Loucy (cell line): ENCODE measurements at regions not wholly inside any gene's neighbourhood (a gene's known extent, or its start where the extent isn't known, plus 50 kb on each side); places are given as distances from the start of the nearest gene placed in this dataset.
"Not testable (repeated sequence)": the region's sequence is repeated elsewhere in the genome, so short reads cannot be mapped to it uniquely, and the experiment has no call there.

Experiments
- H2AFZ ChIP-seq: fragments of 200-600 bp; sonication (generic); 2 replicates; pipeline ENCODE4 v1.6.0; 2016; ENCODE audit warnings: antibody characterized with exemption, mild to moderate bottlenecking, low read length, moderate library complexity
- H3F3A ChIP-seq: fragments of 200-600 bp; 2 replicates; pipeline ENCODE4 v1.6.0; 2016; ENCODE audit warnings: antibody characterized with exemption, low read depth, mild to moderate bottlenecking
- H3K27me3 ChIP-seq: fragments of 200-600 bp; sonication (generic); 2 replicates; pipeline ENCODE4 v1.6.1; 2014; ENCODE audit warnings: low read length, mild to moderate bottlenecking; ENCODE audit not compliant: insufficient read depth, poor library complexity, severe bottlenecking
- H3K36me3 ChIP-seq: fragments of 200-600 bp; sonication (generic); 2 replicates; pipeline ENCODE4 v1.6.1; 2016; ENCODE audit warnings: low read length; ENCODE audit not compliant: insufficient read depth
- H3K4me1 ChIP-seq: fragments of 200-600 bp; sonication (generic); 2 replicates; pipeline ENCODE4 v1.5.1; 2014; ENCODE audit warnings: low read length, mild to moderate bottlenecking; ENCODE audit not compliant: insufficient read depth, poor library complexity, severe bottlenecking
- H3K4me2 ChIP-seq: fragments of 200-600 bp; sonication (generic); 2 replicates; pipeline ENCODE4 v1.6.0; 2014; ENCODE audit warnings: antibody characterized with exemption, low read length, low read depth, mild to moderate bottlenecking; ENCODE audit not compliant: poor library complexity, severe bottlenecking
- H3K4me3 ChIP-seq: fragments of 200-600 bp; sonication (generic); 2 replicates; pipeline ENCODE4 v1.5.1; 2014; ENCODE audit warnings: low read length, mild to moderate bottlenecking, mixed read lengths; ENCODE audit not compliant: poor library complexity, severe bottlenecking
- H3K79me2 ChIP-seq: fragments of 200-600 bp; sonication (generic); 2 replicates; pipeline ENCODE4 v1.6.1; 2014; ENCODE audit warnings: low read length; ENCODE audit not compliant: insufficient read depth
- H3K9ac ChIP-seq: fragments of 200-600 bp; sonication (generic); 2 replicates; pipeline ENCODE4 v1.6.0; 2014; ENCODE audit warnings: mild to moderate bottlenecking, low read depth, low read length, moderate library complexity; ENCODE audit not compliant: poor library complexity, severe bottlenecking
- H3K9me2 ChIP-seq: fragments of 200-600 bp; sonication (generic); replicated peaks from 2 replicates; pipeline ENCODE4 v1.6.1; 2016; ENCODE audit warnings: low read depth, low read length, mixed read lengths
- H3K9me3 ChIP-seq: fragments of 200-600 bp; sonication (generic); 2 replicates; pipeline ENCODE4 v1.6.1; 2014; ENCODE audit warnings: mild to moderate bottlenecking, antibody characterized with exemption, low read length, low read depth; ENCODE audit not compliant: insufficient read depth
- H4K20me1 ChIP-seq: fragments of 200-600 bp; sonication (generic); 2 replicates; pipeline ENCODE4 v1.6.0; 2014; ENCODE audit warnings: antibody characterized with exemption, low read length, mild to moderate bottlenecking; ENCODE audit not compliant: insufficient read depth, poor library complexity, severe bottlenecking
- EZH2phosphoT487 ChIP-seq: fragments of 200-600 bp; IDR thresholded peaks from 2 replicates; pipeline ENCODE4 v1.6.1; 2018; ENCODE audit warnings: antibody characterized with exemption, mild to moderate bottlenecking, moderate library complexity, borderline replicate concordance
- TF ChIP-seq, protein P1 (sequence below): fragments of 200-600 bp; sonication (generic); conservative IDR thresholded peaks from 2 replicates; pipeline ENCODE4 v1.5.1; 2014; ENCODE audit warnings: mild to moderate bottlenecking, antibody characterized with exemption, low read length

DNA sequence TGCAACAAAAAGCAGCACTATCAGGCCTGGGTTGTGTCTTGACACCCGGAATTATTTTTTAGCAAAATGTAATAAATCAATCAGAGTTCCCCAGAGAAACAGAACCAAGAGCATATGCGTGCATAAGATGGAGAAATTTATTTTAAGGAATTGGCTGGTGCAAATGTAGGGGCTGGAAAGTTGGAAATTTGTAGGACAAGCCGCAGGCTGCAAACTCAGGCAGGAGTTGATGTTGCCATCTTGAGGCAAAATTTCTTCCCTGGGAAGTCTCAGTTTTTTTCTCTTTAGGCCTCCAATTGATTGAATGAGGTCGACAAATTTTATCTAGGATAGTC lies 158.9 kb upstream of the FAM20A start:
- Histone ChIP-seq H3K4me1 (no peaks in the 10 kb centered on the region), H4K20me1 (no peaks in the 10 kb centered on the region), H3K9me2 (no peaks in the 10 kb centered on the region), H3K4me2 (peak overlapping the region; percentile 79), H3K9me3 (no peaks in the 10 kb centered on the region), H3K4me3 (peak overlapping the region; percentile 74), H3K79me2 (no peaks in the 10 kb centered on the region), H3K36me3 (no peaks in the 10 kb centered on the region), H2AFZ (no peak overlapping the region; the same call in 1 of the 2 replicates), H3K9ac (no peak overlapping the region), H3F3A (no peaks in the 10 kb centered on the region), H3K27me3 (no peaks in the 10 kb centered on the region)
- no peak for TF ChIP-seq EZH2phosphoT487
- TF ChIP-seq, protein P1, sequence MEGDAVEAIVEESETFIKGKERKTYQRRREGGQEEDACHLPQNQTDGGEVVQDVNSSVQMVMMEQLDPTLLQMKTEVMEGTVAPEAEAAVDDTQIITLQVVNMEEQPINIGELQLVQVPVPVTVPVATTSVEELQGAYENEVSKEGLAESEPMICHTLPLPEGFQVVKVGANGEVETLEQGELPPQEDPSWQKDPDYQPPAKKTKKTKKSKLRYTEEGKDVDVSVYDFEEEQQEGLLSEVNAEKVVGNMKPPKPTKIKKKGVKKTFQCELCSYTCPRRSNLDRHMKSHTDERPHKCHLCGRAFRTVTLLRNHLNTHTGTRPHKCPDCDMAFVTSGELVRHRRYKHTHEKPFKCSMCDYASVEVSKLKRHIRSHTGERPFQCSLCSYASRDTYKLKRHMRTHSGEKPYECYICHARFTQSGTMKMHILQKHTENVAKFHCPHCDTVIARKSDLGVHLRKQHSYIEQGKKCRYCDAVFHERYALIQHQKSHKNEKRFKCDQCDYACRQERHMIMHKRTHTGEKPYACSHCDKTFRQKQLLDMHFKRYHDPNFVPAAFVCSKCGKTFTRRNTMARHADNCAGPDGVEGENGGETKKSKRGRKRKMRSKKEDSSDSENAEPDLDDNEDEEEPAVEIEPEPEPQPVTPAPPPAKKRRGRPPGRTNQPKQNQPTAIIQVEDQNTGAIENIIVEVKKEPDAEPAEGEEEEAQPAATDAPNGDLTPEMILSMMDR, result no peak

DNA sequence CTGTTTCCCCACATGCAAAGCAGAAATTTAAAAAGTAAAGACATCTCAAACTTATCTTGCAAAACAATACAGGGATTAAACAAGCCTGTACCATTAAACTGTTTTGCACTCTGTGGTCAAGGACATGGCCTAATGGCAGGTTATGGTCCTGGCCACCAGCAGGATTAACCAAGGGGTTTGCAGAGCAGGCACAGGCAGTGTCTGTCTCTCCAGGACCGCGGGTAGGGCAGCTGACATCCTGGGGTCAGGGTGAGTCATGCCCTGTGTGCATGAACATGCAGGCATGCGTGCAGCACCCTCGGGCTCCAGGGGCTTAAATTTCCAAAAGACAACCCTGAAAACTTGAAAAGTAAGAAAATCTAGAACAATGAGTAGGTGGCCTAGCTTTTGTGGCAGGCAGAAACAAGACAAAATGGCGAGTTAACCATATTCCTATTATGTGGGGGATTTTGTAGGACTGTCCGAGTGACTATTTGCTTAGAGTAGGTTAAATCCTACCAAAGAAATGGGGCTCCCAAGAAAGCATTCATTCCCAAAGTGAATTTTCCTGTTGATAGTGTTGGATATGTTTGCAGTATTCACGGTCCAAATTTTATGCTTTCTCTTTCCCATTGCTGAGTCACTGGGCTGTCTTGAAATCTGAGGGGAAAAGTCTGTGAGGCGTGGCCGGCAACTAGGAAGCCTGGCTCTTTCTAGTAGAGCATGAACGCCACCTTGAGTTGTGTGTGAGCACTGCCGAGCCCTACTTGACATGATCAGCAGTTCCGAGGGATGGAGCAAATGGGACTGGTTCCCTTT lies 158.4 kb upstream of the FAM20A start:
- Histone ChIP-seq H3K36me3 (no peaks in the 10 kb centered on the region), H3K4me3 (peak overlapping the region; percentile 74), H3K27me3 (no peaks in the 10 kb centered on the region), H3F3A (no peaks in the 10 kb centered on the region), H3K4me2 (peak overlapping the region; percentile 79), H4K20me1 (no peaks in the 10 kb centered on the region), H3K9ac (peak overlapping the region; percentile 58), H3K79me2 (no peaks in the 10 kb centered on the region), H3K9me3 (no peaks in the 10 kb centered on the region), H2AFZ (peak overlapping the region; percentile 82), H3K9me2 (no peaks in the 10 kb centered on the region), H3K4me1 (no peaks in the 10 kb centered on the region)
- TF ChIP-seq, protein P1, result peak; percentile 89
- no peak for TF ChIP-seq EZH2phosphoT487

DNA sequence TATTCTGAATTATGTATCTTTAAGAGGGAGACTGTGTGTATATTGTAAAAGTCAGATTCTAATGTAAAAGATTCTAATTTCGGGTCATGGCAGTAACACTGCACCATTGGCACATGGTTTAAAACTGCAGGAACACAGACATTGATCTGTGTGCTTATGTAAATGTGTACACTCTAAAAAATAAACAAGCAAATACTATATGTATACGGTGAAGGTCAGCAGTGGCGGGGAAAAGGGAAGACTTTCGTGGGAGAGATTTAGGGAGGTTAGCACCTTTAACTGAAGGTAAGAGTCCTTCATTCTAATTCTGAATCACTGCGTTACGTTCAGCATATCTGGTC lies 157.8 kb upstream of the FAM20A start:
- TF ChIP-seq EZH2phosphoT487, result no peak
- TF ChIP-seq, protein P1, result no peak
- Histone ChIP-seq H3K4me3 (no peak overlapping the region), H2AFZ (peak overlapping the region; percentile 82; the same call in 1 of the 2 replicates), H3K9me2 (no peaks in the 10 kb centered on the region), H3K9me3 (no peaks in the 10 kb centered on the region), H3K27me3 (no peaks in the 10 kb centered on the region), H3K4me2 (peak overlapping the region; percentile 79), H3K79me2 (no peaks in the 10 kb centered on the region), H3K36me3 (no peaks in the 10 kb centered on the region), H3K9ac (no peak overlapping the region), H3F3A (no peaks in the 10 kb centered on the region), H3K4me1 (no peaks in the 10 kb centered on the region), H4K20me1 (no peaks in the 10 kb centered on the region)

DNA sequence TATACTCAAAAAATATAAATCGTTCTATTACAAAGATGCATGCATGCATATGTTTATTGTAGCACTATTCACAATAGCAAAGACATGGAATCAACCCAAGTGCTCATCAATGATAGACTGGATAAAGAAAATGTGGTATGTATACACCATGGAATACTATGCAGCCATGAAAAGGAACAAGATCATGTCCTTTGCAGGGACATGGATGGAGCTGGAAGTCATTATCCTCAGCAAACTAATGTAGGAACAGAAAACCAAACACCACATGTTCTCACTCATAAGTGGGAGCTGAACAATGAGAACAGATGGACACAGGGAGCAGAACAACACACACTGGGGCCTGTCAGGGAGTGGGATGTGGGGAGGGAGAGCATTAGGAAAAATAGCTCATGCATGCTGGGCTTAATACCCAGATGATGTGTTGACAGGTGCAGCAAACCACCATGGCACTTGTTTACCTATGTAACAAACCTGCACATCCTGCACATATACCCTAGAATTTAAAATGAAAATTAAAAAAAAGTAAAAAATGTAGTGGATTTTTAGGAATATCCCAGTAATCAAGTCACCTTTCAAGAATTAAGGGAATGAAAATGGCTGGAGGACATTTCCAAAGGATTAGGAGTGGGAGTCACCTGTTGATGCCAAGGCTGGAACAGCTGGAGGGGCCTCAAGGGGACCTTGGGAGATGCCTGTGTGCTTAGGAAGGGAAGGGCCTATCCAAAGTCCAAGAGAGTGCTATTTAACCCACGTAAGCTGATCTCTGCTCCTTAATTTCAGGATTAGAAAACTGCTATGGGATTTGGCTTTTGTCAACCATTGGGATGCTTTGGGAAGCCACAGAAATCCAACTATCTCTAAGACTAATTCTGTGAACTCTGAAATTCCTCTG lies 156.9 kb upstream of the FAM20A start:
- not testable (repeated sequence) for H3F3A ChIP-seq, H3K9ac ChIP-seq, H3K27me3 ChIP-seq, H3K36me3 ChIP-seq, H3K4me2 ChIP-seq, H2AFZ ChIP-seq, H3K79me2 ChIP-seq, H3K9me3 ChIP-seq, H4K20me1 ChIP-seq, H3K4me1 ChIP-seq, H3K4me3 ChIP-seq, H3K9me2 ChIP-seq
